GM20000 (cell line): ENCODE measurements at regions not wholly inside any gene's neighbourhood (a gene's known extent, or its start where the extent isn't known, plus 50 kb on each side); places are given as distances from the start of the nearest gene placed in this dataset.
"Not testable (repeated sequence)": the region's sequence is repeated elsewhere in the genome, so short reads cannot be mapped to it uniquely, and the experiment has no call there.

ENCODE experiments used
- DNase-seq: peaks from one replicate; pipeline ENCODE4 v3.0.0; 2012; ENCODE audit warnings: low spot score
- TF ChIP-seq, protein P1 (sequence below): IDR thresholded peaks from 2 replicates; pipeline ENCODE4 v1.5.1; 2012; ENCODE audit warnings: mild to moderate bottlenecking, control low read depth; ENCODE audit errors: extremely low read depth, missing control alignments

DNA sequence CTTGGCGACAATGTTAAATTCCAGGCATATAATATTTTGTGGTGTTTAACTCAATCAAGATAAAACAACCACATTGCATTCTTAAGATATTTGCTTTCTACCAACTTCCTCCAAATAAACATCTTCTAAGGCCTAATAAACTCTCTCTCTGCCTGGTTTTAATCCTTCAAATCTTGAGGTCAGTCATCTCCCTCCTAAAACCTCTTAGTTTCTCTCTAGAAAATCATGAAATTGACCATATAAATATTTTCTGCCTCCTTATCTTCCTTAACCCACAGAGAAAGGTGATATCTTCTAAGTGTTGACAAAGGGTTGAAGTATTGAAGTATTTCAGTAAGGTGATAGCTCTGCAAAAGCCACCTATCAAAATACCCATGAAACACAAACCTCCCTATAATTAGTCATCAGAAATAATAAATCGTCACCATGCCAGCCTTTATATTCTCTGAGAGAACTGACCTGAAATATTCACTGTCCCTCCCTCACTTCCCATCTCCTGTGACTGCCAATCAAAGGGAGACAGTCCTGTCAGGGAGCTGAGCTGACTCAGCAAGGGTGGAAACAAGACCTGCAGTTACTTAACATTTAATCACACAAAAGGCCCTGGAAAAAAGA lies 1261.1 kb downstream of the ROBO1 start:
- DNase-seq, result no peak
- TF ChIP-seq, protein P1, sequence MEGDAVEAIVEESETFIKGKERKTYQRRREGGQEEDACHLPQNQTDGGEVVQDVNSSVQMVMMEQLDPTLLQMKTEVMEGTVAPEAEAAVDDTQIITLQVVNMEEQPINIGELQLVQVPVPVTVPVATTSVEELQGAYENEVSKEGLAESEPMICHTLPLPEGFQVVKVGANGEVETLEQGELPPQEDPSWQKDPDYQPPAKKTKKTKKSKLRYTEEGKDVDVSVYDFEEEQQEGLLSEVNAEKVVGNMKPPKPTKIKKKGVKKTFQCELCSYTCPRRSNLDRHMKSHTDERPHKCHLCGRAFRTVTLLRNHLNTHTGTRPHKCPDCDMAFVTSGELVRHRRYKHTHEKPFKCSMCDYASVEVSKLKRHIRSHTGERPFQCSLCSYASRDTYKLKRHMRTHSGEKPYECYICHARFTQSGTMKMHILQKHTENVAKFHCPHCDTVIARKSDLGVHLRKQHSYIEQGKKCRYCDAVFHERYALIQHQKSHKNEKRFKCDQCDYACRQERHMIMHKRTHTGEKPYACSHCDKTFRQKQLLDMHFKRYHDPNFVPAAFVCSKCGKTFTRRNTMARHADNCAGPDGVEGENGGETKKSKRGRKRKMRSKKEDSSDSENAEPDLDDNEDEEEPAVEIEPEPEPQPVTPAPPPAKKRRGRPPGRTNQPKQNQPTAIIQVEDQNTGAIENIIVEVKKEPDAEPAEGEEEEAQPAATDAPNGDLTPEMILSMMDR, result no peak

DNA sequence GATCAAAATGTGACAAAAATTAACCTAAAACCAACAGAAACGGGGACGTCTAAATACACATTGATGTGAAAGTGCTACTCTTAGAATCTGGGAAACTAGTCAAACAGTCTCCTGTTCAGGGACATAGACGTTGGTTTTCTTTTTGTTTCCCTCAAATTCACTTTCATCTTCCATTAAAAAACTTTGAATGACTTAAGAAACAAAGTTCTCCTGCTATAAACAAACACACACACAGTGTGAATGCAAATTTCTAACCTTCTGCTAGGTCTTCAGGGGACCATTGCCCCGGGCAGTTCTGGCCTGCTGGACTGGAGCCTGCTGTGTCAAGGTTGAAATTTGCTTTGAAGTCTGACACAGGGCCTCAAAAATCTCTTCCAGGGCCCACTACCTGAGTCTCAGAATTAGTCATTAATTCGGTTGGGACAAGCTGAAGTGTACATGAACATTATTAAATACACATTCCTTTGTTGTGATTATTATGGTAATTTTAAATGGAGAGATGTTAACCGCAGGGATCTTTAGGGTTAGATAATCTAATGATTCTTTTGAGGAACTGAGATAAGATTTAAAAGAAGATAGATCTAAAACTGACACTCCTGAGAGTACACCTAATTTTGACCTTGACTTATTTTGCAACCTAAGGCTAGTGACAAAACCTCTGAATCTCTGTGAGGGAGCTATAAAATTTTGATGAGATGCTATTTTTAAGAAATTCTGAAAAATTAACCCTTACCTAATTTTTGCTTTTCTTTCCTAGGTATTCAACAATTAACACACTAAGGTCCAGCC lies 1260.4 kb downstream of the ROBO1 start:
- TF ChIP-seq, protein P1, result no peak
- DNase-seq, result no peak

- TF ChIP-seq, protein P1, result no peak
- DNase-seq, result no peak
These were observed 1256.0 kb downstream of the ROBO1 start for GRCh38 chr3:78511840-78512239.

- not testable (repeated sequence) for DNase-seq
These were observed 1255.0 kb downstream of the ROBO1 start for GRCh38 chr3:78512786-78513185.

DNA sequence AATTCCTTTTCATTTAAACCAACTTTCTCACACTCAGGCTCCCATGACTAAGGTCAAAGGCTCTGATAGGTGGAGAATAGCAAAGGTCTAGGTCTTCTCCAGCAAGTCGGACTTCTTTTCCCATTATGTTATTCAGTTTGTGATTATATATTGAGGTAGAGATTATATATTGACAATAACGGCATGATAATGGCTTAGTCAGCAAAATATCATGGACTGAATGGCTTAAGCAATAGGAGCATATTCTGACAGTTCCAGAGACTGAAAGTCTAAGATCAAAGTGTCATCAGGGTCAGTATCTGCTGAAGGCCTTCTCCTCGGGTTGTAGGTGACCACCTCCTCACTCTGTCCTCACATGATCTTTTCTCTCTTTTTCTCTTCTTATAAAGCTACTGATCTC lies 1251.4 kb downstream of the ROBO1 start:
- TF ChIP-seq, protein P1, result no peak
- DNase-seq, result no peak

- TF ChIP-seq, protein P1, result no peak
- DNase-seq, result no peak
These were observed 1250.9 kb downstream of the ROBO1 start for GRCh38 chr3:78516937-78517336.

- TF ChIP-seq, protein P1, result no peak
- DNase-seq, result no peak
These were observed 1249.8 kb downstream of the ROBO1 start for GRCh38 chr3:78517965-78518364.

DNA sequence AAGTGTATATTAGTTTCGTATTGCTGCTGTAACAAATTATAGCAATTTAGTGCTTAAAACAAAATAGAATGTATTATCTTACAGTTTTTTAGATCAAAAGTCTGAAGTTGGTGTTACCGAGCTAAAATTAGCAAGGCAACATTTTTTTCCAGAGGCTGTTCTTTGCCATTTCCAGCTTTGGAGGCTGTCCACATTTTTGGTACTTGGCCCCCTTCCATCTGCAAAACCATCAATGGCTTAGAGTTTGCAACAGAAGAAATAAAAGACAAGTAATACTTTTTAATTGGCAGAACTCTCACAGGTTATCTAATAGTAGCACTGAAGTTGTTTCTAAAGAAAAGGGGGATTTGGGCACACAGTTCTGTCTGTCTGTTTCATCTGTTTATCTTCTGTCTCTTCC lies 1248.5 kb downstream of the ROBO1 start:
- TF ChIP-seq, protein P1, result no peak
- DNase-seq, result no peak
